ENCODE measurements at regions not wholly inside any gene's neighbourhood (a gene's known extent, or its start where the extent isn't known, plus 50 kb on each side); places are given as distances from the start of the nearest gene placed in this dataset.
"Not testable (repeated sequence)": the region's sequence is repeated elsewhere in the genome, so short reads cannot be mapped to it uniquely, and the experiment has no call there.

- not testable (repeated sequence) for H3K4me3 ChIP-seq (ENCODE audit: low read depth, low read length, poor library complexity, severe bottlenecking); H3K27me3 ChIP-seq (ENCODE audit: insufficient read depth, low read length); H2AFZ ChIP-seq (ENCODE audit: low read length); H3K27ac ChIP-seq (ENCODE audit: low read depth, low read length, poor library complexity, severe bottlenecking); H3K9me2 ChIP-seq (ENCODE audit: low read depth, low read length); H3K9ac ChIP-seq (ENCODE audit: low read length); H3K36me3 ChIP-seq (ENCODE audit: insufficient read depth, low read length); H3K9me3 ChIP-seq (ENCODE audit: low read length); H3K79me2 ChIP-seq (ENCODE audit: insufficient read depth, low read length); H3K4me1 ChIP-seq (ENCODE audit: insufficient read depth, low read length, severe bottlenecking); H3F3A ChIP-seq (ENCODE audit: insufficient read depth, low read length); H3K4me2 ChIP-seq (ENCODE audit: low read length); H4K20me1 ChIP-seq (ENCODE audit: insufficient read depth, low read length)
Measured at GRCh38 chr10:42533866-42534265, 104.5 kb downstream of the ZNF33B start.

DNA sequence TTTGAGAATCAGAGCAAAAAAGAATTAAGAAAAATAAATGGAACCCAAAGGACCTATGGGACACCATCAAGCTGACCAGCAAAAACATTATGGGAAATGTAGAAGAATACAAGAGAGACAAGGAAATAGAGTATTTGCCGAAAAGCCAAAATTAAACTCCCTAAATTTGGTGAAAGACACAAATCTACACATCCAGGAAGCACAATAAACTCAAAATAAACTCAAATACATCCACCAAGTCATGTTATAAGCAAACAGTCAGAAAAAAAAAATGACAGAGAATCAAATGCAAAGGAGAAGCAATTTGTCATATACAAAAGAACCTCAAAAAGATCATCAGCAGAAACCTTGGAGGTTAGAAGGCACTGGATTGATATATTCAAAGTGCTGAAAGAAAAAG is 105.4 kb downstream of the ZNF33B start:
- Histone ChIP-seq H3K9me3 (ENCODE audit: low read length) (0 out of 2 replicates have a peak, but pooled peaks cover 4% of the 10 kb centered on the region), H4K20me1 (ENCODE audit: insufficient read depth, low read length) (no peaks in the 10 kb centered on the region), H2AFZ (ENCODE audit: low read length) (no peak overlapping the region), H3K4me2 (ENCODE audit: low read length) (no peak overlapping the region), H3K9ac (ENCODE audit: low read length) (no peak overlapping the region), H3K36me3 (ENCODE audit: insufficient read depth, low read length) (no peaks in the 10 kb centered on the region), H3K79me2 (ENCODE audit: insufficient read depth, low read length) (no peaks in the 10 kb centered on the region), H3K9me2 (ENCODE audit: low read depth, low read length) (no peaks in the 10 kb centered on the region), H3K27ac (ENCODE audit: low read depth, low read length, poor library complexity, severe bottlenecking) (no peak overlapping the region), H3K4me1 (ENCODE audit: insufficient read depth, low read length, severe bottlenecking) (no peaks in the 10 kb centered on the region), H3F3A (ENCODE audit: insufficient read depth, low read length) (no peaks in the 10 kb centered on the region), H3K4me3 (ENCODE audit: low read depth, low read length, poor library complexity, severe bottlenecking) (no peak overlapping the region), H3K27me3 (ENCODE audit: insufficient read depth, low read length) (no peaks in the 10 kb centered on the region)
- no peak for TF ChIP-seq EZH2 (IDR thresholded peaks at IDR 0.05; ENCODE audit: borderline replicate concordance, low read length)
- TF ChIP-seq, protein P1, sequence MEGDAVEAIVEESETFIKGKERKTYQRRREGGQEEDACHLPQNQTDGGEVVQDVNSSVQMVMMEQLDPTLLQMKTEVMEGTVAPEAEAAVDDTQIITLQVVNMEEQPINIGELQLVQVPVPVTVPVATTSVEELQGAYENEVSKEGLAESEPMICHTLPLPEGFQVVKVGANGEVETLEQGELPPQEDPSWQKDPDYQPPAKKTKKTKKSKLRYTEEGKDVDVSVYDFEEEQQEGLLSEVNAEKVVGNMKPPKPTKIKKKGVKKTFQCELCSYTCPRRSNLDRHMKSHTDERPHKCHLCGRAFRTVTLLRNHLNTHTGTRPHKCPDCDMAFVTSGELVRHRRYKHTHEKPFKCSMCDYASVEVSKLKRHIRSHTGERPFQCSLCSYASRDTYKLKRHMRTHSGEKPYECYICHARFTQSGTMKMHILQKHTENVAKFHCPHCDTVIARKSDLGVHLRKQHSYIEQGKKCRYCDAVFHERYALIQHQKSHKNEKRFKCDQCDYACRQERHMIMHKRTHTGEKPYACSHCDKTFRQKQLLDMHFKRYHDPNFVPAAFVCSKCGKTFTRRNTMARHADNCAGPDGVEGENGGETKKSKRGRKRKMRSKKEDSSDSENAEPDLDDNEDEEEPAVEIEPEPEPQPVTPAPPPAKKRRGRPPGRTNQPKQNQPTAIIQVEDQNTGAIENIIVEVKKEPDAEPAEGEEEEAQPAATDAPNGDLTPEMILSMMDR (IDR thresholded peaks at IDR 0.05; ENCODE audit: low read length): no peak

DNA sequence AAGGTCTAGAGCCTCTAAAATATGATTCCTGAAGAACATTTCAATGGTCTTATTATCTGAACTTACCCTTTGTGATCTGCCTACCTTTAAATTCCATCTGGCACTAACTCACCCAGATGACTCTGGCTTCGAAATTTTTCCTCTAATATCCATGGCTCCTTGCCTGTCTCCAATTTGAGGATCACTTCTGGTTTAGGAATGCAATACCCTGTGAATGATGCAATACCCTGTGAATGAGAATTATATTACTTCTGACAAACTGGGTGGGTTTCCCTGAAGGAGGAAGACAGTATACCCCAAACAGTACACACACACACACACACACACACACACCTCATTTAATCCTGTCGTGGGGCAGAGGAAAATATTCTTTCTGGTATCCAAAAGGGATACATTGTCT is 115.3 kb downstream of the ZNF33B start:
- H3K27ac ChIP-seq (ENCODE audit: low read depth, low read length, poor library complexity, severe bottlenecking): no peak overlapping the region
- H2AFZ ChIP-seq (ENCODE audit: low read length): no peak overlapping the region
- H3K36me3 ChIP-seq (ENCODE audit: insufficient read depth, low read length): peaks cover 65% of the 10 kb centered on the region
- H3K4me2 ChIP-seq (ENCODE audit: low read length): no peak overlapping the region
- H3K4me3 ChIP-seq (ENCODE audit: low read depth, low read length, poor library complexity, severe bottlenecking): no peak overlapping the region
- H3K4me1 ChIP-seq (ENCODE audit: insufficient read depth, low read length, severe bottlenecking): no peaks in the 10 kb centered on the region
- H3K9me3 ChIP-seq (ENCODE audit: low read length): peaks cover 42% of the 10 kb centered on the region
- no peaks in the 10 kb centered on the region for H3K79me2 ChIP-seq (ENCODE audit: insufficient read depth, low read length)
- H3K9me2 ChIP-seq (ENCODE audit: low read depth, low read length): no peaks in the 10 kb centered on the region
- H3K9ac ChIP-seq (ENCODE audit: low read length): no peak overlapping the region
- no peak for TF ChIP-seq EZH2 (IDR thresholded peaks at IDR 0.05; ENCODE audit: borderline replicate concordance, low read length)
- TF ChIP-seq, protein P1 (IDR thresholded peaks at IDR 0.05; ENCODE audit: low read length): no peak
- H4K20me1 ChIP-seq (ENCODE audit: insufficient read depth, low read length): no peaks in the 10 kb centered on the region
- H3K27me3 ChIP-seq (ENCODE audit: insufficient read depth, low read length): no peaks in the 10 kb centered on the region
- H3F3A ChIP-seq (ENCODE audit: insufficient read depth, low read length): no peaks in the 10 kb centered on the region; the same call in 1 of the 2 replicates

DNA sequence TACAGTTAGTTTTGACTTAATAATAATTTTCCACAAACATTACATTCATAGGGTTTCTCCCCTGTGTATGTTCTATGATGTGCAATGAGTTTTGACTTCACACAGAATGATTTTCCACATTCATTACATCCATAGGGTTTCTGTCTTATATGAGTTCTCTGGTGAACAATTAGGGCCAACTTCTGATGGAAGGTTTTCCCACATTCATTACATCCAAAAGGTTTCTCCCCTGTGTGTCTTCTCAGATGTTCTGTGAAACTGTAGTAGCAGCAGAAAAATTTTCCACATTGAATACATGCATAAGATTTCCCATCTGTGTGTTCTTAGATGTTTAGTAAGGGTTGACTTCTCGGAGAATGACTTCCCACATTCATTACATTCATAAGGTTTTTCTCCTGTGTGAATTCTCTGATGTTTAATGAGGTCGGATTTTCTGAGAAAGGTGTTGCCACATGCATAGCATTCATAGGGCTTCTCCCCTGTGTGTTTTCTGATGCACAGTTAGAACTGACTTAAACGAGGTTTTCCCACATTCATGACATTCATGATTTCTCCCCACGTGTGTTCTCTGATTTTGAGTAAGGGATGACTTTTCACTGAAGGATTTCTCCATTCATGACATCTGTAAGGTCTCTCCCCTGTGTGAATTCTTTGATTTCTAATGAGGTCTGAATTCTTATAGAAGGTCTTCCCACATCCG is 118.5 kb downstream of the ZNF33B start:
- H3K79me2 ChIP-seq (ENCODE audit: insufficient read depth, low read length): no peaks in the 10 kb centered on the region
- H4K20me1 ChIP-seq (ENCODE audit: insufficient read depth, low read length): no peaks in the 10 kb centered on the region
- no peaks in the 10 kb centered on the region; the same call in 1 of the 2 replicates for H3F3A ChIP-seq (ENCODE audit: insufficient read depth, low read length)
- H3K36me3 ChIP-seq (ENCODE audit: insufficient read depth, low read length): peaks cover 58% of the 10 kb centered on the region
- TF ChIP-seq, protein P1 (IDR thresholded peaks at IDR 0.05; ENCODE audit: low read length): no peak
- TF ChIP-seq EZH2 (IDR thresholded peaks at IDR 0.05; ENCODE audit: borderline replicate concordance, low read length): no peak
- no peak overlapping the region for H3K4me3 ChIP-seq (ENCODE audit: low read depth, low read length, poor library complexity, severe bottlenecking)
- no peak overlapping the region for H2AFZ ChIP-seq (ENCODE audit: low read length)
- H3K27me3 ChIP-seq (ENCODE audit: insufficient read depth, low read length): no peaks in the 10 kb centered on the region
- H3K27ac ChIP-seq (ENCODE audit: low read depth, low read length, poor library complexity, severe bottlenecking): no peak overlapping the region
- H3K4me2 ChIP-seq (ENCODE audit: low read length): no peak overlapping the region
- no peak overlapping the region for H3K9ac ChIP-seq (ENCODE audit: low read length)
- H3K4me1 ChIP-seq (ENCODE audit: insufficient read depth, low read length, severe bottlenecking): no peaks in the 10 kb centered on the region
- no peaks in the 10 kb centered on the region for H3K9me2 ChIP-seq (ENCODE audit: low read depth, low read length)
- peaks cover 62% of the 10 kb centered on the region for H3K9me3 ChIP-seq (ENCODE audit: low read length)

Measured in OCI-LY1 (cell line).